GM18498 (cell line): ENCODE measurements at regions not wholly inside any gene's neighbourhood (a gene's known extent, or its start where the extent isn't known, plus 50 kb on each side); places are given as distances from the start of the nearest gene placed in this dataset.
"Not testable (repeated sequence)": the region's sequence is repeated elsewhere in the genome, so short reads cannot be mapped to it uniquely, and the experiment has no call there.

Experiments used
- ATAC-seq: cut with Tn5 transposase; IDR thresholded peaks from one replicate; pipeline ENCODE4 v1.9.1; 2021; ENCODE audit warnings: mild to moderate bottlenecking, moderate library complexity; ENCODE audit not compliant: unreplicated experiment

- no peak for ATAC-seq
Measured at GRCh38 chr3:25944329-25944728, 154.4 kb downstream of the OXSM start.

GRCh38 chr3:25945366-25945765 is 155.5 kb downstream of the OXSM start:
- no peak for ATAC-seq

GRCh38 chr3:25945836-25946235 is 155.9 kb downstream of the OXSM start:
- no peak for ATAC-seq

- ATAC-seq: no peak
Measured at GRCh38 chr3:25952133-25952532, 162.2 kb downstream of the OXSM start.

GRCh38 chr3:25957026-25957425 is 167.1 kb downstream of the OXSM start:
- no peak for ATAC-seq

GRCh38 chr3:25960776-25961175 is 170.9 kb downstream of the OXSM start:
- ATAC-seq: no peak

GRCh38 chr3:25962255-25962654 is 172.4 kb downstream of the OXSM start:
- ATAC-seq: no peak

- no peak for ATAC-seq
Measured at GRCh38 chr3:25964141-25964540, 174.3 kb downstream of the OXSM start.

- ATAC-seq: no peak
Measured at GRCh38 chr3:25967385-25967784, 177.5 kb downstream of the OXSM start.

- no peak for ATAC-seq
Measured at GRCh38 chr3:25971736-25972135, 181.8 kb downstream of the OXSM start.

GRCh38 chr3:25973122-25973521 is 183.2 kb downstream of the OXSM start:
- ATAC-seq: no peak

- ATAC-seq: no peak
Measured at GRCh38 chr3:25982756-25983155, 192.9 kb downstream of the OXSM start.

- no peak for ATAC-seq
Measured at GRCh38 chr3:25985621-25986020, 195.7 kb downstream of the OXSM start.

- ATAC-seq: no peak
Measured at GRCh38 chr3:25992606-25993005, 202.7 kb downstream of the OXSM start.

GRCh38 chr3:26004172-26004571 is 214.3 kb downstream of the OXSM start:
- no peak for ATAC-seq

- ATAC-seq: no peak
Measured at GRCh38 chr3:26011276-26011675, 221.4 kb downstream of the OXSM start.

GRCh38 chr3:26012241-26012745 is 222.4 kb downstream of the OXSM start:
- no peak for ATAC-seq

- ATAC-seq: no peak
Measured at GRCh38 chr3:26015752-26016151, 225.9 kb downstream of the OXSM start.

GRCh38 chr3:26018889-26019288 is 229.0 kb downstream of the OXSM start:
- no peak for ATAC-seq

GRCh38 chr3:26024206-26024605 is 234.3 kb downstream of the OXSM start:
- not testable (repeated sequence) for ATAC-seq

- ATAC-seq: no peak
Measured at GRCh38 chr3:26029321-26029720, 239.4 kb downstream of the OXSM start.

- not testable (repeated sequence) for ATAC-seq
Measured at GRCh38 chr3:26042126-26042525, 252.2 kb downstream of the OXSM start.

GRCh38 chr3:26049951-26050350 is 260.1 kb downstream of the OXSM start:
- ATAC-seq: no peak

- ATAC-seq: no peak
Measured at GRCh38 chr3:26050776-26051175, 260.9 kb downstream of the OXSM start.
